CD4-positive, alpha-beta T cell treated with Interleukin-4 for 1 hour (primary cell): ENCODE measurements at regions not wholly inside any gene's neighbourhood (a gene's known extent, or its start where the extent isn't known, plus 50 kb on each side); places are given as distances from the start of the nearest gene placed in this dataset.
"Not testable (repeated sequence)": the region's sequence is repeated elsewhere in the genome, so short reads cannot be mapped to it uniquely, and the experiment has no call there.

Source experiments
- DNase-seq, 2 donors: peaks; one replicate each; pipeline ENCODE4 v3.0.0-alpha.2; 2020 to 2022

- DNase-seq, result no peak
Observed at GRCh38 chr1:242811092-242811840, 286.8 kb upstream of the PLD5 start.

GRCh38 chr1:242806324-242806723 is 281.8 kb upstream of the PLD5 start:
- DNase-seq, result no peak

DNA sequence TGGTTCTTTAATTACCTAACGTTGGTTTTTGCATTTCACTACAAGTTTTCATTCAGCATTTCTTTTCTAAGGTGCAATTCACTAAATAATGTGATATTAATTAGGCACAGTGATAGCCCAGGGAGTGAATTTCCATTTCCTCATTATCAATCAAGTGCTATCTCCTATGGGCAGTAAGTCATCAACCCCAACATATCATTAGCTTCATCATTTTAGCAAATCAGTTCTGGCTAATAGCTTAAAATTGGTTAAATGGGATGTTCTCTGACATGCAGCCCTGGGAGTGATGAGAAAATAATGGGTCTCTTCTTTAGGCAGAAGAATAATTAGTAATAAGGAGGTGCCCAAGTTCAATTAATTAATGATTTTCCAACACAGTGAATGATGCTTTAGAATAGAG is 280.9 kb upstream of the PLD5 start:
- DNase-seq, result not testable (repeated sequence)

- no peak for DNase-seq
Observed at GRCh38 chr1:242802973-242803372, 278.5 kb upstream of the PLD5 start.

- no peak for DNase-seq
Observed at GRCh38 chr1:242800521-242800920, 276.0 kb upstream of the PLD5 start.

- no peak for DNase-seq
Observed at GRCh38 chr1:242797856-242798255, 273.4 kb upstream of the PLD5 start.

DNA sequence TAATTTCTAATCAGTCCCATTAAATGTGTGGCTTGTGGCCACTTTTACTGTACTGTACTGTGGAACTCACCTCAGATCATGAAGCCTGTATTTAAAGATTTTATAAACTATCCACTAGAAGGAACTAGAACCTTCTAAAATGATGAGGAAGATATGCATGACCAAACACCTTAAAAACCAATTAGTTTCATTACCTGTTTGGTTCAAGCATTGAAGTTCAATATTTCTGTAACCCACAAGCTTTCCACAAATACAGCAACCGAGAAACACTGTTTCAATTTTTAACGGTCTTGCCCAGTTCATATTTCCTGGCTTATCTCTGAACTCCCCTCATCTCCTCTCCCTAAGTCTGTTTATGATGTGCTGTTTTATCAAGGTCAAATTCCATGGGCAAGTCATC is 264.3 kb upstream of the PLD5 start:
- no peak for DNase-seq

DNA sequence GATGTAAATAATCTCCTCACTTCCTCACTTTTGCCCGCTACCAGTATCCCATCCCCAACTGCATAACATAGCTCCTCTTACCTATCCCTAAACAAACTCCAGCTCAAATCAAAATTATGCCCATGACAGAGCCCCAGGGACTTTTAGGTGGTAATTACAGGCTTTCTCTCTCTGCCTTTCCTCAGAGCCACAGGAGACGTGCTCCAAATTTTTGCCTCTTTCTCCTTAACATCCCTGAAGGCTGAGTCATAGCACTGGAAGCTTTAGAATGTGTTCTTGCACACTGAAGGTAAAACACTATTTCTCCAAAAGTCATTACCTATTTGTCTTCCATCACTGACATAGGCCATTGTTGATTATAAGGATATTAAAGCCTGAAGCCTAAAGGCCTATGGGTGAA is 263.5 kb upstream of the PLD5 start:
- DNase-seq, result no peak

- DNase-seq, result no peak
Observed at GRCh38 chr1:242784807-242785206, 260.3 kb upstream of the PLD5 start.

- peak in 1 of 2 donors; percentile 54 for DNase-seq
Observed at GRCh38 chr1:242784084-242784483, 259.6 kb upstream of the PLD5 start.

DNA sequence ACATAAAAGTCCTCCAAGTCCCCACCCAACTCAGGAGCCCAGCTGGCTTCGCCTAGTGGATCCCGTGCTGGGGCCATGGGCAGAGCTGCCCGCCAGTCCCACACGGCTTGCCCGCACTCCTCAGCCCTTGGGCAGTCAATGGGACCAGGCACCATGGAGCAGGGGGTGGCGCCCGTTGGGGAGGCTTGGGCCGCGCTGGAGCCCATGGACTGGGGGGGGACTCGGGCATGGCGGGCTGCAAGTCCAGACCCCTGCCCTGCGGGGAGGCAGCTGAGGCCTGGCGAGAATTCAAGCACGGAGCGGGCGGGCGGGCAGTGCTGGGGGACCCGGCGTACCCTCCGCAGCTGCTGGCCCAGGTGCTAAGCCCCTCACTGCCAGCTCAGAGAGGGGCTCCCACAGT is 249.8 kb upstream of the PLD5 start:
- DNase-seq, result no peak

GRCh38 chr1:242770366-242770765 is 245.9 kb upstream of the PLD5 start:
- DNase-seq, result no peak

- DNase-seq, result no peak
Observed at GRCh38 chr1:242764161-242764560, 239.7 kb upstream of the PLD5 start.

- DNase-seq, result no peak
Observed at GRCh38 chr1:242761556-242761955, 237.1 kb upstream of the PLD5 start.

- DNase-seq, result no peak
Observed at GRCh38 chr1:242754926-242755325, 230.4 kb upstream of the PLD5 start.

- no peak for DNase-seq
Observed at GRCh38 chr1:242754125-242754524, 229.6 kb upstream of the PLD5 start.

GRCh38 chr1:242747233-242747632 is 222.7 kb upstream of the PLD5 start:
- DNase-seq, result no peak

DNA sequence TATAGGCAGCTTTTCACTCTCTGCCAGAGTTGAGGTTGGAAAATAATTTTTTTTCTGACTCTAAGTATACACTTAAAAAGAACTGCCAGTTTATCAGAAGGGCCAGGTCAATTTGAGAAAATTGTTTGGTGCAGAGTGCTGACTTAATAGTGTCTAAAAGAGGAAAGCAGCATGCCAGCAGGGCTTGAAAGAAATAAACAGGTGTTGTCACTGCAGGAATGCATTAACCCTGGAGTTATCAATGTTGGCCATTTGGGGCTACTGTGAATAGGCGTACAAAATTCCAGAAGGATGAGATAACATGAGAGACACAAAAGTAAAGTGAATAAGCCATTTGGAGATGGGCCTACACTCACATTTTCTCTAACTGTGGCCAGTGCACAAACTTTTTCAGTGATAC is 220.6 kb upstream of the PLD5 start:
- DNase-seq, result no peak

GRCh38 chr1:242743983-242744780 is 219.7 kb upstream of the PLD5 start:
- no peak for DNase-seq

- no peak for DNase-seq
Observed at GRCh38 chr1:242738702-242739645, 214.5 kb upstream of the PLD5 start.

DNA sequence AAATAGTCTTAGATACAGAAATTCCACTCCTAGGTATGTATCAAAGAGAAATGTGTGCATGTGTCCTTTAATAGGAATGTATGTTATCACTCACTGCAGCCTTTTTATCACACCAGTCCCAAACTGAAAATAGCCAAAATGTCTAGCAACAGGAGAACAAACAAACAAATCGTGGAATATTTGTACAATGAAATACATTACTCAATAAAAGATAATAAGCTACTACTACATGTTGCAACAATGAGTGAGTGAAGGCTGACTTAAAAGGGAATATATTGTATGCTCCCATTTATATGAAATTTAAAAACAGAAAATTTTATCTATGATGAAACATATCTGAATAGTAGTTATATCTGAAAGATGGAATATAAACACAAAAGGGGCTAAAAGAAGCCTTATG is 212.1 kb upstream of the PLD5 start:
- DNase-seq, result no peak

GRCh38 chr1:242735323-242735722 is 210.8 kb upstream of the PLD5 start:
- DNase-seq, result no peak

DNA sequence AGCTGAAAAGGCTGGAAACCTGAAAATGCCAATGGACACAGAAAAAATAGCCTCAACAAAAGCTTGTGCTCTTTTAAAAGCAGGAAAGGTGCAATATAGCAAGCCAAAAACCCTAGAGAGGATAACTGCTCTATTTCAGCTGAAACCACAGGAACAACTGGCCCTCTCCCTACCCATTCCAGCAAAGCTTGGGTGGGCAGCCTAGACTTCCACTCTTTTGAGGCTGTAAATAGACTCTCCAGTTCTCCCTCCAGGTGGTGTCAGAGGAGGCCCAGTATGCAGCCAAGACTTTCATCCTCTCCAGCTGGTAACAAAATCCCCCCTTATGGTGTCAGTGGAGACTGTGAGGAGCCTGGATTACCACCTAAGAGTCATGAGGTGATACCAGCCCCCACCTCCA is 206.9 kb upstream of the PLD5 start:
- DNase-seq, result no peak
